ENCODE measurements at regions not wholly inside any gene's neighbourhood (a gene's known extent, or its start where the extent isn't known, plus 50 kb on each side); places are given as distances from the start of the nearest gene placed in this dataset.
"Not testable (repeated sequence)": the region's sequence is repeated elsewhere in the genome, so short reads cannot be mapped to it uniquely, and the experiment has no call there.

GRCh38 chr5:152736906-152737305, 331.8 kb upstream of the NMUR2 start:
- Histone ChIP-seq H3K27ac (ENCODE audit: low read length in 2 of 2) (no peak overlapping the region), H3K4me2 (replicated peaks; ENCODE audit: low read depth, low read length, poor library complexity, severe bottlenecking) (no peak overlapping the region), H4K20me1 (ENCODE audit: control insufficient read depth, insufficient read depth, low read length, poor library complexity, severe bottlenecking) (no peaks in the 10 kb centered on the region), H3K9me3 (ENCODE audit: control extremely low read depth in 1 of 3, control insufficient read depth in 2 of 3, insufficient read depth in 1 of 3, low read length in 2 of 3) (peaks cover 0 to 11% (median 0%) of the 10 kb centered on the region in 3 donors), H3K4me1 (ENCODE audit: control insufficient read depth in 2 of 2, insufficient read depth in 2 of 2, low read length in 2 of 2) (no peaks in the 10 kb centered on the region), H2AFZ (ENCODE audit: insufficient read depth, low read depth, low read length, poor library complexity, severe bottlenecking) (no peak overlapping the region), H3K4me3 (ENCODE audit: control extremely low read depth in 1 of 5, extremely low read depth in 1 of 5, insufficient read depth in 1 of 5, low read depth in 2 of 5, low read length in 4 of 5) (no peak overlapping the region), H3K9ac (ENCODE audit: low read length) (no peak overlapping the region), H3K79me2 (ENCODE audit: control insufficient read depth, insufficient read depth, low read length) (no peaks in the 10 kb centered on the region), H3K27me3 (replicated peaks in 1 of 4; ENCODE audit: control extremely low read depth in 1 of 4, control insufficient read depth in 3 of 4, insufficient read depth in 4 of 4, low read length in 3 of 4) (no peaks in the 10 kb centered on the region), H3K36me3 (replicated peaks in 1 of 2; ENCODE audit: control extremely low read depth in 1 of 2, control insufficient read depth in 1 of 2, extremely low read depth in 1 of 2, insufficient read depth in 2 of 2, low read length in 1 of 2) (no peaks in the 10 kb centered on the region)
- intact Hi-C loops (cut with micrococcal nuclease): no loop called here
- Mint-ChIP-seq H3K27ac (no peak overlapping the region), H3K27me3 (no peaks in the 10 kb centered on the region), H3K9me3 (ENCODE audit: insufficient read depth) (no peaks in the 10 kb centered on the region), H3K4me3 (no peak overlapping the region), H3K4me1 (no peaks in the 10 kb centered on the region)
- WGBS (ENCODE audit: insufficient coverage): 80% methylated on average over 3 of the region's 4 CpGs
- CTCF ChIA-PET: no interaction called here
- TF ChIP-seq EZH2 (IDR thresholded peaks at IDR 0.05; ENCODE audit: borderline replicate concordance, insufficient read depth, low read depth, low read length, poor library complexity, severe bottlenecking) (no peak), CTCF (IDR thresholded peaks at IDR 0.05) (no peak)
- POLR2A ChIA-PET: no interaction called here
- DNase-seq: no peak
- no peak for ATAC-seq (ENCODE audit: low read depth)

GRCh38 chr5:152739916-152740315, 334.8 kb upstream of the NMUR2 start:
- H3K4me3 ChIP-seq (ENCODE audit: control extremely low read depth in 1 of 5, extremely low read depth in 1 of 5, insufficient read depth in 1 of 5, low read depth in 2 of 5, low read length in 4 of 5): no peak overlapping the region
- H3K27me3 Mint-ChIP-seq: no peaks in the 10 kb centered on the region
- H3K4me1 Mint-ChIP-seq: no peaks in the 10 kb centered on the region
- ATAC-seq (ENCODE audit: low read depth) (no peak), DNase-seq (no peak)
- intact Hi-C loops (cut with micrococcal nuclease): no loop called here
- ChIA-PET CTCF (no interaction called here), POLR2A (no interaction called here)
- H3K36me3 ChIP-seq (replicated peaks in 1 of 2; ENCODE audit: control extremely low read depth in 1 of 2, control insufficient read depth in 1 of 2, extremely low read depth in 1 of 2, insufficient read depth in 2 of 2, low read length in 1 of 2): no peaks in the 10 kb centered on the region
- H3K4me1 ChIP-seq (ENCODE audit: control insufficient read depth in 2 of 2, insufficient read depth in 2 of 2, low read length in 2 of 2): no peaks in the 10 kb centered on the region
- TF ChIP-seq EZH2 (IDR thresholded peaks at IDR 0.05; ENCODE audit: borderline replicate concordance, insufficient read depth, low read depth, low read length, poor library complexity, severe bottlenecking): no peak
- no peak for TF ChIP-seq CTCF (IDR thresholded peaks at IDR 0.05)
- H3K9me3 ChIP-seq (ENCODE audit: control extremely low read depth in 1 of 3, control insufficient read depth in 2 of 3, insufficient read depth in 1 of 3, low read length in 2 of 3): peaks cover 0 to 11% (median 0%) of the 10 kb centered on the region in 3 donors
- H3K4me3 Mint-ChIP-seq: no peak overlapping the region
- no peak overlapping the region for H3K27ac ChIP-seq (ENCODE audit: low read length in 2 of 2)
- H3K79me2 ChIP-seq (ENCODE audit: control insufficient read depth, insufficient read depth, low read length): no peaks in the 10 kb centered on the region
- no peak overlapping the region for H3K9ac ChIP-seq (ENCODE audit: low read length)
- no peaks in the 10 kb centered on the region for H4K20me1 ChIP-seq (ENCODE audit: control insufficient read depth, insufficient read depth, low read length, poor library complexity, severe bottlenecking)
- no peaks in the 10 kb centered on the region for H3K27me3 ChIP-seq (replicated peaks in 1 of 4; ENCODE audit: control extremely low read depth in 1 of 4, control insufficient read depth in 3 of 4, insufficient read depth in 4 of 4, low read length in 3 of 4)
- H3K9me3 Mint-ChIP-seq (ENCODE audit: insufficient read depth): no peaks in the 10 kb centered on the region
- H3K27ac Mint-ChIP-seq: no peak overlapping the region
- no peak overlapping the region for H3K4me2 ChIP-seq (replicated peaks; ENCODE audit: low read depth, low read length, poor library complexity, severe bottlenecking)
- H2AFZ ChIP-seq (ENCODE audit: insufficient read depth, low read depth, low read length, poor library complexity, severe bottlenecking): no peak overlapping the region

GRCh38 chr5:152741126-152741525, 336.0 kb upstream of the NMUR2 start:
- H3K27ac Mint-ChIP-seq; H3K79me2 ChIP-seq (ENCODE audit: control insufficient read depth, insufficient read depth, low read length); intact Hi-C loops (cut with micrococcal nuclease); H3K27ac ChIP-seq (ENCODE audit: low read length in 2 of 2); H3K4me3 ChIP-seq (ENCODE audit: control extremely low read depth in 1 of 5, extremely low read depth in 1 of 5, insufficient read depth in 1 of 5, low read depth in 2 of 5, low read length in 4 of 5); H4K20me1 ChIP-seq (ENCODE audit: control insufficient read depth, insufficient read depth, low read length, poor library complexity, severe bottlenecking); H3K4me2 ChIP-seq (replicated peaks; ENCODE audit: low read depth, low read length, poor library complexity, severe bottlenecking); H3K27me3 ChIP-seq (replicated peaks in 1 of 4; ENCODE audit: control extremely low read depth in 1 of 4, control insufficient read depth in 3 of 4, insufficient read depth in 4 of 4, low read length in 3 of 4); DNase-seq; H3K4me1 Mint-ChIP-seq; H3K4me3 Mint-ChIP-seq; H3K36me3 ChIP-seq (replicated peaks in 1 of 2; ENCODE audit: control extremely low read depth in 1 of 2, control insufficient read depth in 1 of 2, extremely low read depth in 1 of 2, insufficient read depth in 2 of 2, low read length in 1 of 2); POLR2A ChIA-PET; H3K9me3 Mint-ChIP-seq (ENCODE audit: insufficient read depth); H3K9ac ChIP-seq (ENCODE audit: low read length); ATAC-seq (ENCODE audit: low read depth); H3K4me1 ChIP-seq (ENCODE audit: control insufficient read depth in 2 of 2, insufficient read depth in 2 of 2, low read length in 2 of 2); CTCF ChIA-PET; H3K27me3 Mint-ChIP-seq; H2AFZ ChIP-seq (ENCODE audit: insufficient read depth, low read depth, low read length, poor library complexity, severe bottlenecking): not testable (repeated sequence)
- H3K9me3 ChIP-seq (ENCODE audit: control extremely low read depth in 1 of 3, control insufficient read depth in 2 of 3, insufficient read depth in 1 of 3, low read length in 2 of 3): peaks cover 0 to 11% (median 0%) of the 10 kb centered on the region in 3 donors
- 100% methylated on average over 1 of the region's 10 CpGs for WGBS (ENCODE audit: insufficient coverage)
